ENCODE measurements at regions not wholly inside any gene's neighbourhood (a gene's known extent, or its start where the extent isn't known, plus 50 kb on each side); places are given as distances from the start of the nearest gene placed in this dataset.

DNA sequence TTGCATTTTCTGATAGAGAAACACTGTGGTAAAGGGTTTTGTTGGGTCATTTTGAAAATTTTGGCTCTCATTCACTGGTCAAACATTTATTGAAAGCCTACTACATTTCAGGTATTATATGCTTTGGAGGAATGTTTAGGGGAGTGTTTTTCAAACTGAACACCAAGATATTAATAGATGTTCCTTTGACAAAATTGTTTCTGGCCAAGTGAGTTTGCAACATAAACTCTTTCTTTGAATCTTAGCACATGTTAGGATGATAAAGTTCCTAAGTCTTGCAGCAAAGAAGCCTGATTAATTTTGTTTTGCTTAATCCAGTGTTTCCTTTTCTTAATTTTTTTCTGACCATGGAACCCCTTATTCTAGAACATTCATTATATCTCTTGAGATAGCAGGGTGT lies 232.5 kb upstream of the PHYHIPL start:
- TF ChIP-seq EZH2 (IDR thresholded peaks at IDR 0.05; ENCODE audit: borderline replicate concordance, low read depth, low read length, severe bottlenecking) (no peak), JUN (IDR thresholded peaks at IDR 0.05; ENCODE audit: borderline replicate concordance, insufficient read depth, insufficient read length, low read depth) (no peak), POLR2A (IDR thresholded peaks at IDR 0.05; ENCODE audit: low read depth, low read length) (no peak), FOS (IDR thresholded peaks at IDR 0.05; ENCODE audit: borderline replicate concordance, insufficient read depth, low read length) (no peak)
- TF ChIP-seq, protein P1, sequence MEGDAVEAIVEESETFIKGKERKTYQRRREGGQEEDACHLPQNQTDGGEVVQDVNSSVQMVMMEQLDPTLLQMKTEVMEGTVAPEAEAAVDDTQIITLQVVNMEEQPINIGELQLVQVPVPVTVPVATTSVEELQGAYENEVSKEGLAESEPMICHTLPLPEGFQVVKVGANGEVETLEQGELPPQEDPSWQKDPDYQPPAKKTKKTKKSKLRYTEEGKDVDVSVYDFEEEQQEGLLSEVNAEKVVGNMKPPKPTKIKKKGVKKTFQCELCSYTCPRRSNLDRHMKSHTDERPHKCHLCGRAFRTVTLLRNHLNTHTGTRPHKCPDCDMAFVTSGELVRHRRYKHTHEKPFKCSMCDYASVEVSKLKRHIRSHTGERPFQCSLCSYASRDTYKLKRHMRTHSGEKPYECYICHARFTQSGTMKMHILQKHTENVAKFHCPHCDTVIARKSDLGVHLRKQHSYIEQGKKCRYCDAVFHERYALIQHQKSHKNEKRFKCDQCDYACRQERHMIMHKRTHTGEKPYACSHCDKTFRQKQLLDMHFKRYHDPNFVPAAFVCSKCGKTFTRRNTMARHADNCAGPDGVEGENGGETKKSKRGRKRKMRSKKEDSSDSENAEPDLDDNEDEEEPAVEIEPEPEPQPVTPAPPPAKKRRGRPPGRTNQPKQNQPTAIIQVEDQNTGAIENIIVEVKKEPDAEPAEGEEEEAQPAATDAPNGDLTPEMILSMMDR (IDR thresholded peaks at IDR 0.05; ENCODE audit: extremely low read depth in 1 of 2, insufficient read depth in 1 of 2, low read depth in 1 of 2, low read length in 2 of 2), result no peak

Measured in endothelial cell of umbilical vein (primary cell).